BE2C (cell line): ENCODE measurements at regions not wholly inside any gene's neighbourhood (a gene's known extent, or its start where the extent isn't known, plus 50 kb on each side); places are given as distances from the start of the nearest gene placed in this dataset.

ENCODE experiments used
- DNase-seq: peaks from one replicate; pipeline ENCODE4 v3.0.0-alpha.2; 2020
- H3K27me3 ChIP-seq: fragments of 250-450 bp; sonication (Bioruptor Pico); 2 replicates; pipeline ENCODE4 v1.5.1; 2020; ENCODE audit warnings: mild to moderate bottlenecking
- H3K36me3 ChIP-seq: fragments of 250-450 bp; sonication (Bioruptor Pico); 2 replicates; pipeline ENCODE4 v1.5.1; 2020; ENCODE audit warnings: mild to moderate bottlenecking
- H3K4me1 ChIP-seq: fragments of 250-450 bp; sonication (Bioruptor Pico); 2 replicates; pipeline ENCODE4 v1.5.1; 2020
- H3K4me3 ChIP-seq: 2 replicates; pipeline ENCODE4 v1.5.1; 2011; ENCODE audit warnings: low read depth, low read length
- H3K9me3 ChIP-seq: fragments of 250-450 bp; sonication (Bioruptor Pico); 2 replicates; pipeline ENCODE4 v1.5.1; 2020
- CTCF ChIP-seq: IDR thresholded peaks from 2 replicates; pipeline ENCODE4 v1.5.1; 2012; ENCODE audit warnings: mild to moderate bottlenecking, low read depth, low read length

DNA sequence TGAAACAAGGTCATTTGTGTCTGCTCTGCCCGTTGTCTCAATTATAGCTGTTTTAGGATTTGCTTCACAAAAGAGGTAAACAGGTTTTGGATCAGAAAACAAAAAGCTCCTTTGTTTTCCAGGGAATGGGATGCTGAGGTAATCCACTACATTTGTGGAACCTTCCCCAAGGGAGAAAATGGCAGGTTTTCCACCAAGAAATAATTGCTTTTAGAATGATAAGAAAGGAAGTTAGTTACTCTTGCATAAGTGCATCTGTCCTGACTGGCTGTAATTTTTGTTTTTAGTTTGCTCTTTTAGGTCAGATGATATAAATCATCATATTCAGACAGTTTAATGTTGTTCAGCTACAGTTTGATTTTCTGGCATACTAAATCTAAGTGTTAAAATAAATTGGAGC is 198.5 kb upstream of the COL8A1 start:
- H3K4me1 ChIP-seq, result no peaks in the 10 kb centered on the region
- H3K9me3 ChIP-seq, result no peaks in the 10 kb centered on the region
- H3K36me3 ChIP-seq, result no peaks in the 10 kb centered on the region
- DNase-seq, result no peak
- no peaks in the 10 kb centered on the region for H3K27me3 ChIP-seq
- no peak overlapping the region for H3K4me3 ChIP-seq
- no peak for TF ChIP-seq CTCF

DNA sequence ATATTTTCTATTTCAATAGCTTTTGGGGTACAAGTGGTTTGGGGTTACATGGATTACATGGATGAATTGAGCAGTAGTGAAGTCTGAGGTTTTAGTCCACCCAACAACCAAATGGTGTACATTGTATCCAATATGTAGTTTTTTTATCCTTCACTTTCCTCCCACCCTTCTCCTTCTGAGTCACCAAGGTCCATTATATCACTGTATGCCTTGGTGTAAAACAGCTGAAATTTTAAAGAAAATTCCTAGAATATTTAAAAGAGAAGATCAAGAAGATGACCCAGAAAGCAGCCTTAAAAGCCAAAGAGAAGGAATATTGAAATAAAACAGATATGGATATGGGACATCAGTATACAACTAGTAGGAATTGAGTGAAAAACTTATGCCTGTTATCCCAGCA is 204.2 kb upstream of the COL8A1 start:
- Histone ChIP-seq H3K27me3 (no peaks in the 10 kb centered on the region), H3K4me1 (no peaks in the 10 kb centered on the region), H3K36me3 (no peaks in the 10 kb centered on the region), H3K4me3 (no peak overlapping the region), H3K9me3 (no peaks in the 10 kb centered on the region)
- DNase-seq, result no peak
- TF ChIP-seq CTCF, result no peak

- DNase-seq, result no peak
- no peaks in the 10 kb centered on the region for H3K36me3 ChIP-seq
Measured at GRCh38 chr3:99430348-99431134, 207.9 kb upstream of the COL8A1 start.

DNA sequence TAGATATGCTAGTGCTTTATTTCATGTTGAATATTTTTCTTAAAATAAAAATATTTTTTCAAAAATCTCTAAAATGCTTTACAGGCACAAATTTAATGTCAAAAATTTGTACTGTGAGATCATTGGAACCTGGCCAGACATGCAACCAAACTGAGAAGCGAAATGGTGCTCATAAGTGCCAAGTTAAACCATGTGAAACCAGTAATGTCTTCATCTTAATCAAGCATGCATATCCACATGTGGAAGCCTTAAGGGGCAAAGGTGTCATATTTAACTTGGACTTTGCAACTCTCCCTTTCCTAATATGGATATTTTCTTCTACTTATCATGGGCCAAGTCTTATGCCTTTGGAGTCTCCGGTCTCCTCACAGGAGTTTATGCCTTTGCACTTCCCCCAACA is 208.9 kb upstream of the COL8A1 start:
- Histone ChIP-seq H3K4me3 (no peak overlapping the region), H3K27me3 (no peaks in the 10 kb centered on the region), H3K36me3 (no peaks in the 10 kb centered on the region), H3K9me3 (no peaks in the 10 kb centered on the region), H3K4me1 (no peaks in the 10 kb centered on the region)
- TF ChIP-seq CTCF, result no peak
- DNase-seq, result no peak

More at GRCh38 chr3:99430348-99431134, 207.9 kb upstream of the COL8A1 start:
- Histone ChIP-seq H3K4me1 (no peaks in the 10 kb centered on the region), H3K4me3 (no peak overlapping the region), H3K27me3 (no peaks in the 10 kb centered on the region), H3K9me3 (no peaks in the 10 kb centered on the region)
- TF ChIP-seq CTCF, result no peak

GRCh38 chr3:99425930-99426329 is 212.5 kb upstream of the COL8A1 start:
- DNase-seq, result no peak
- no peak for TF ChIP-seq CTCF
- Histone ChIP-seq H3K9me3 (no peaks in the 10 kb centered on the region), H3K36me3 (no peaks in the 10 kb centered on the region), H3K27me3 (no peaks in the 10 kb centered on the region), H3K4me3 (no peak overlapping the region), H3K4me1 (no peaks in the 10 kb centered on the region)

DNA sequence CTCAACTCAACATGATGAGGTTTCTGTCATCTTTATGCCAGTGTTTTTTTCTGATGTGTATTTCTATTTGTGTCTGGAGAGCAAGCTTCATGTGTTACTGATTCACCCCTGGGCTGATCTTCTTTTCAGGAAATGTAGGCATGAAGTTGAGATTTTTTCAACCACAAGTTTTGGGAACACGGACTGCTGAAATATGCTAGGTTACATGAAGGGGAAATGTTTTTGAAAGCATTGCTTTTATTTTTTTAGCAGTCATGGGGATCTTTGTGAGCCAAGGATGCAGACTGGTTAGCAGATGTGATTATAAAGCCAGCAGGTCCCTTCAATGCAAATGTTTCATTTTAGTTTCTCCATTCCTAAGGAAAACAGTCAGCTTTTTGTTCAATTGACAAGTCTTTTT is 219.3 kb upstream of the COL8A1 start:
- Histone ChIP-seq H3K27me3 (no peaks in the 10 kb centered on the region), H3K36me3 (no peaks in the 10 kb centered on the region), H3K9me3 (no peaks in the 10 kb centered on the region), H3K4me3 (no peak overlapping the region), H3K4me1 (no peaks in the 10 kb centered on the region)
- no peak for TF ChIP-seq CTCF
- no peak for DNase-seq
